ENCODE measurements at regions not wholly inside any gene's neighbourhood (a gene's known extent, or its start where the extent isn't known, plus 50 kb on each side); places are given as distances from the start of the nearest gene placed in this dataset.
"Not testable (repeated sequence)": the region's sequence is repeated elsewhere in the genome, so short reads cannot be mapped to it uniquely, and the experiment has no call there.

GRCh38 chr1:182203191-182203875 lies 141.8 kb upstream of the ZNF648 start:
- H3K4me3 ChIP-seq (ENCODE audit: low read depth, low read length) = no peak overlapping the region
- no peak for TF ChIP-seq CTCF (IDR thresholded peaks at IDR 0.05; ENCODE audit: borderline replicate concordance, insufficient read depth, low read depth, low read length)

- not testable (repeated sequence) for H3K4me3 ChIP-seq (ENCODE audit: low read depth, low read length)
Measured at GRCh38 chr1:182201490-182201889, 140.0 kb upstream of the ZNF648 start.

GRCh38 chr1:182200025-182200812 lies 138.7 kb upstream of the ZNF648 start:
- H3K4me3 ChIP-seq (ENCODE audit: low read depth, low read length) = no peak overlapping the region
- no peak for TF ChIP-seq CTCF (IDR thresholded peaks at IDR 0.05; ENCODE audit: borderline replicate concordance, insufficient read depth, low read depth, low read length)

GRCh38 chr1:182198006-182198605 lies 136.6 kb upstream of the ZNF648 start:
- H3K4me3 ChIP-seq (ENCODE audit: low read depth, low read length) = no peak overlapping the region
- no peak; the same call in 1 of the 2 replicates for TF ChIP-seq CTCF (IDR thresholded peaks at IDR 0.05; ENCODE audit: borderline replicate concordance, insufficient read depth, low read depth, low read length)

GRCh38 chr1:182196897-182197870 lies 135.7 kb upstream of the ZNF648 start:
- no peak for TF ChIP-seq CTCF (IDR thresholded peaks at IDR 0.05; ENCODE audit: borderline replicate concordance, insufficient read depth, low read depth, low read length)
- no peak overlapping the region for H3K4me3 ChIP-seq (ENCODE audit: low read depth, low read length)

- H3K4me3 ChIP-seq (ENCODE audit: low read depth, low read length) = no peak overlapping the region
- no peak for TF ChIP-seq CTCF (IDR thresholded peaks at IDR 0.05; ENCODE audit: borderline replicate concordance, insufficient read depth, low read depth, low read length)
Measured at GRCh38 chr1:182195733-182196132, 134.2 kb upstream of the ZNF648 start.

Data from GM12875 (cell line).